Spinal cord (tissue), 9 donors: ENCODE measurements at regions not wholly inside any gene's neighbourhood (a gene's known extent, or its start where the extent isn't known, plus 50 kb on each side); places are given as distances from the start of the nearest gene placed in this dataset.

Experiments used
- DNase-seq, 6 donors: peaks; one replicate each; pipeline versions ENCODE4 v3.0.0 to v3.0.0-alpha.2; 2013 to 2015; ENCODE audit warnings: low spot score in 6 of 6, low read depth in 4 of 6
- H3K27ac ChIP-seq: one replicate; pipeline ENCODE4 v1.5.1; 2013; ENCODE audit warnings: low read depth, low read length, control low read depth
- H3K27me3 ChIP-seq: one replicate; pipeline ENCODE4 v1.6.1; 2013; ENCODE audit warnings: low read length; ENCODE audit not compliant: control insufficient read depth, insufficient read depth
- H3K36me3 ChIP-seq: one replicate; pipeline ENCODE4 v1.6.1; 2013; ENCODE audit warnings: low read length; ENCODE audit not compliant: control insufficient read depth, insufficient read depth
- H3K4me1 ChIP-seq: one replicate; pipeline ENCODE4 v1.6.1; 2013; ENCODE audit warnings: low read length; ENCODE audit not compliant: control insufficient read depth, insufficient read depth
- H3K4me3 ChIP-seq: one replicate; pipeline ENCODE4 v1.5.1; 2013; ENCODE audit warnings: low read depth, low read length, control low read depth
- H3K9me3 ChIP-seq: one replicate; pipeline ENCODE4 v1.6.1; 2013; ENCODE audit warnings: low read length; ENCODE audit not compliant: control insufficient read depth, insufficient read depth
- WGBS: methylation state at CpG from one replicate; pipeline ENCODE4 v1.1.5; 2013; ENCODE audit warnings: missing lambda C conversion rate; ENCODE audit not compliant: insufficient coverage; 5-methylcytosine and 5-hydroxymethylcytosine counted together
- donor health status: healthy.

DNA sequence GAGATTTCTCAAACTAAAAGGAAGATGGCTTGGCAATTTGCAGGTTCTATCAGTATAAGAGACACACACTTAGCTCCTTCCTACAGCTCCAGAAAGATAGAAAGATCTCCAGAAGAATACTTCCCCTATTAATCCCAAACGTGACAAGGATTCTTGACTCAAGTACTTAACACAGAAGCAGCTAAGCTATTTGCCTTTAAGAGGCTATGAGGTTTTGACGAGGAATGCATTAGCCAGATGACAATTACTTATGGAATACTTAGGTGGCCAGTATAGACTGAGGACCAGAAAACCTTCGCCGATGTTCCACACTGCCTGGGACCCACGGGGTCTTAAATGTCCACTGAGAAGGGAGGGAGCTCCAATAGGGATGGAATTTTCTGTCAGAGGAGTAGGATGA, 340.5 kb upstream of the KIF2A start:
- H3K27ac ChIP-seq, result no peak overlapping the region
- 100% methylated on average over 3 of the region's 5 CpGs for WGBS
- no peaks in the 10 kb centered on the region for H3K36me3 ChIP-seq
- H3K4me3 ChIP-seq, result no peak overlapping the region
- no peaks in the 10 kb centered on the region for H3K9me3 ChIP-seq
- DNase-seq, result no peak
- no peaks in the 10 kb centered on the region for H3K4me1 ChIP-seq
- no peaks in the 10 kb centered on the region for H3K27me3 ChIP-seq

GRCh38 chr5:61966296-61966955, 339.6 kb upstream of the KIF2A start:
- no peaks in the 10 kb centered on the region for H3K9me3 ChIP-seq
- no peaks in the 10 kb centered on the region for H3K27me3 ChIP-seq
- no peaks in the 10 kb centered on the region for H3K36me3 ChIP-seq
- WGBS, result no CpG with 5 or more reads among the region's 1 CpG
- no peak overlapping the region for H3K27ac ChIP-seq
- H3K4me1 ChIP-seq, result no peaks in the 10 kb centered on the region
- DNase-seq, result no peak
- H3K4me3 ChIP-seq, result no peak overlapping the region

DNA sequence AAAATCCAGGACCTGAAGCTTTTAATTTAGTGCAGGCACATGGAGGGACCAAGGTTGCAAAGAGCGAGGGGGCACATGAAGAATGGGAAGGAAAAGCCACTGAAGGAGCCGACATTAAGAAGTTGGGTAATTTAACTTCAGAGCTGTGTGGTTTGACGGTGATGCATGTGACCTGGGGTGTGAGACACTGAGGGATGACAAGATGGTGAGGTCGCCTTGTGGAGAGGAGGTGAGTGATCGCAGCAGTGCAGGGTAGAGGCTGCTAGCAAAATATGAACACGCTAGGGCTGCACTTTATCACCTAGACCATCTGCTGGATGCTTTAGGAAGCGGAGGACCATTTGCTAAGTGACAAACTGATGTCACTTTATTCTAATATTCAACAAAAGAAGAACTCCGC, 339.0 kb upstream of the KIF2A start:
- DNase-seq, result peak in 1 of 6 donors; percentile 22
- H3K27me3 ChIP-seq, result no peaks in the 10 kb centered on the region
- 71% methylated on average over 4 of the region's 8 CpGs for WGBS
- no peak overlapping the region for H3K27ac ChIP-seq
- H3K4me1 ChIP-seq, result no peaks in the 10 kb centered on the region
- H3K4me3 ChIP-seq, result no peak overlapping the region
- no peaks in the 10 kb centered on the region for H3K36me3 ChIP-seq
- no peaks in the 10 kb centered on the region for H3K9me3 ChIP-seq

- DNase-seq, result no peak
- 83% methylated on average over 2 of the region's 3 CpGs for WGBS
- H3K4me1 ChIP-seq, result no peaks in the 10 kb centered on the region
- no peak overlapping the region for H3K27ac ChIP-seq
- no peak overlapping the region for H3K4me3 ChIP-seq
- no peaks in the 10 kb centered on the region for H3K27me3 ChIP-seq
- H3K9me3 ChIP-seq, result no peaks in the 10 kb centered on the region
- H3K36me3 ChIP-seq, result no peaks in the 10 kb centered on the region
Observed at GRCh38 chr5:61967681-61968080, 338.3 kb upstream of the KIF2A start.

- Histone ChIP-seq H3K27ac (no peak overlapping the region), H3K4me3 (no peak overlapping the region), H3K36me3 (no peaks in the 10 kb centered on the region), H3K4me1 (no peaks in the 10 kb centered on the region), H3K27me3 (no peaks in the 10 kb centered on the region), H3K9me3 (no peaks in the 10 kb centered on the region)
- no peak for DNase-seq
- no CpG with 5 or more reads among the region's 2 CpGs for WGBS
Observed at GRCh38 chr5:61969347-61969746, 336.7 kb upstream of the KIF2A start.

- Histone ChIP-seq H3K36me3 (no peaks in the 10 kb centered on the region), H3K4me3 (no peak overlapping the region), H3K4me1 (no peaks in the 10 kb centered on the region), H3K9me3 (no peaks in the 10 kb centered on the region), H3K27me3 (no peaks in the 10 kb centered on the region), H3K27ac (no peak overlapping the region)
- no peak for DNase-seq
- WGBS, result no CpG with 5 or more reads among the region's 2 CpGs
Observed at GRCh38 chr5:61969755-61970154, 336.3 kb upstream of the KIF2A start.

DNA sequence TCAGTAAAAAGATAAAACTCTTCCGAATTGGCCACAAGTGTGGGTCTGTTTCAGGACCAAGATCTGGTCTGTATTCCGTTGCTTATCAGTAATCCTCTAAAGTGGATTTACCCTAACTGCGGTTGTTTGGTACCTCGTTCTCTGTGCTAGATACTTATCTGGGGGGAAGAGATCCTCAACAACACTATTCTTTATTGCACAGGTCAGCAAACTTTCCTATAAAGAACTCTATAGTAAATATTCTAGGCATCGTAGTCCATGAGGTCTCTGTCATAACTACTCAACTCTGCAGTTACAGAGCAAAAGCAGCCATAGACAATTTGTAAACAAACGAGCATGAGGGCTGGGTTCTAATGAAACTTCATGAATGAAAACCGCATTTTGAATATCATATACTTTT, 335.8 kb upstream of the KIF2A start:
- Histone ChIP-seq H3K4me1 (no peaks in the 10 kb centered on the region), H3K4me3 (no peak overlapping the region), H3K27ac (no peak overlapping the region), H3K9me3 (no peaks in the 10 kb centered on the region), H3K27me3 (no peaks in the 10 kb centered on the region), H3K36me3 (no peaks in the 10 kb centered on the region)
- no peak for DNase-seq
- 86% methylated on average over 1 of the region's 7 CpGs for WGBS

DNA sequence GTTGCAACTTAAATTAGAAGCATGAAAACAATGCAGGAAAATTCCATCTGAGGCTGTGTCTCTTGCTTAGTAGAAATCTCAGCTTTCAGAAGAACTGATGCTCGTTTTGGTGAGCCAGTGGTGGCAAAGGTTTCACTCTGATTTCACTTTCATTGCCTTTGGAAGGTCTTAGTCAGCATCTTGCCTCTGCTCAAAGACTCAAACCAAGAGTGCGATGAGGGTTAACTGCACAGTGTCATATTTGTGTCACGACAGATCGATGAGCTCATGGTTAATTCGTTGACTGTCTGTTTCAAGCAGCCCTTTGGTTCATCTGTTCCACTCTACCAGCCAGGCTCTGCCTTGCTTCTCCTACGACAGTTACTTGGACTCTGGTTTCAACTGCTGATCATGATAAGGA, 331.3 kb upstream of the KIF2A start:
- Histone ChIP-seq H3K4me1 (no peaks in the 10 kb centered on the region), H3K27ac (no peak overlapping the region), H3K4me3 (no peak overlapping the region), H3K27me3 (no peaks in the 10 kb centered on the region), H3K36me3 (no peaks in the 10 kb centered on the region), H3K9me3 (no peaks in the 10 kb centered on the region)
- 90% methylated on average over 5 of the region's 6 CpGs for WGBS
- DNase-seq, result no peak

- no peaks in the 10 kb centered on the region for H3K27me3 ChIP-seq
- H3K27ac ChIP-seq, result no peak overlapping the region
- H3K4me1 ChIP-seq, result no peaks in the 10 kb centered on the region
- WGBS, result 89% methylated on average over 5 of the region's 6 CpGs
- no peak overlapping the region for H3K4me3 ChIP-seq
- no peaks in the 10 kb centered on the region for H3K36me3 ChIP-seq
- no peaks in the 10 kb centered on the region for H3K9me3 ChIP-seq
- no peak for DNase-seq
Observed at GRCh38 chr5:61981886-61982285, 324.1 kb upstream of the KIF2A start.

DNA sequence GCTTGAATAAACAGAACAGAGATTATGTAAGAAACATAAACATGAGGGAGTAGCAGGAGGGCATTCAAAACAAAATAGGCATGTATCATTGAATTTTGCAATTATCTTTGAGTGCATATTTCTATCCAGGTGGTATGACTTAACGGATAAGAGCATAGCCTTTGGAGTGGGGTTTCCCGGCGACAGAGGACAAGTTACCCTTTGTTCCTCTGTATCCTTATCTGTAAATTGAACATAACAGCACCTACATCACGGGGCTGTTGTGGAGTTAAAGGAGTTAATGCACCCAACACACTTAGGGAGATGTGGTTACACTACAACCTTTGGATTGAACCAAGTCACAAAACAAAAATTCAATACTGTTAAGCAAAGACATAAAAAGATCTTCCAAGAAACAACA, 314.6 kb upstream of the KIF2A start:
- H3K27ac ChIP-seq, result no peak overlapping the region
- H3K9me3 ChIP-seq, result no peaks in the 10 kb centered on the region
- DNase-seq, result no peak
- H3K4me1 ChIP-seq, result no peaks in the 10 kb centered on the region
- no peak overlapping the region for H3K4me3 ChIP-seq
- no peaks in the 10 kb centered on the region for H3K36me3 ChIP-seq
- no peaks in the 10 kb centered on the region for H3K27me3 ChIP-seq
- no CpG with 5 or more reads among the region's 4 CpGs for WGBS
